ENCODE measurements at regions not wholly inside any gene's neighbourhood (a gene's known extent, or its start where the extent isn't known, plus 50 kb on each side); places are given as distances from the start of the nearest gene placed in this dataset.

- DNase-seq (no peak), ATAC-seq (no peak)
- intact Hi-C loops (cut with DNase I, micrococcal nuclease) = no loop called here
Measured at GRCh38 chr9:103681435-103681834, 412.7 kb upstream of the SMC2 start.

DNA sequence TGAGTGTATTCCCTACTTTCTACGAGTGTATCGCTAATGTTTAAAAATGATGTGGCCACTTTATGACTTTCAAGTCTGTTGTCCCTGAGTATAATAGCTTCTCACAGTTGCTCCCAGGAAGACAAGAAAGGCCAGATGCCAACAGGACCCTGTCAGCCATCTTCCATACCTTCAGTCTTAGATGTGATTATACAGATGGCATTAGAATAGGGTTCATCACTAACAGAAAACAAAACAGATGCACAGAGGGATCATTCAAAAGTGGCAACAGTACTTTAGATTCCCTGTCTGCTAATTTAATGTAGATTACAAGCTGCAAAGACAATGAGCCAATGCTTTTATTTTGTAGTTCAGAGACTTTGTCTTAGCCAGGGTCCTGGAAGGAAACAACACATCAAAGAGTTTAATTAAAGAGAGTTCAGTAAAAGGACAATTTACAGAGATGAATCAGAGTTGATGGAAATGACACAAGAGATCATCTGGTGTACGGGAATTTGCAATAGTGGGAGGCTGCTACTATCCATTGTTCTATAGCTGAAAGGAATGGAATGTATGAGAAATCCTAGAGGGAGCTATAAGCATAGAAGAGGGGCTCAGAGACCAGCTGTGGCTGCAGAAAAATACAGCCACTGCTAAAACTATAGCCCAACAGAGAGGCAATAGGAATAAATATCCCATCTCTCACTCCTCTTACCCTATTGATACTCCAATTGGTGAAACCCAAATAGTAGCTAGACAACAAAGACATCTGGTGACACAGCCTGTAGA, 393.7 kb upstream of the SMC2 start:
- ATAC-seq (no peak), DNase-seq (no peak)
- intact Hi-C loops (cut with DNase I, micrococcal nuclease) = no loop called here

- intact Hi-C loops (cut with DNase I, micrococcal nuclease) = no loop called here
- no peak for DNase-seq
Measured at GRCh38 chr9:103702572-103702971, 391.5 kb upstream of the SMC2 start.

DNA sequence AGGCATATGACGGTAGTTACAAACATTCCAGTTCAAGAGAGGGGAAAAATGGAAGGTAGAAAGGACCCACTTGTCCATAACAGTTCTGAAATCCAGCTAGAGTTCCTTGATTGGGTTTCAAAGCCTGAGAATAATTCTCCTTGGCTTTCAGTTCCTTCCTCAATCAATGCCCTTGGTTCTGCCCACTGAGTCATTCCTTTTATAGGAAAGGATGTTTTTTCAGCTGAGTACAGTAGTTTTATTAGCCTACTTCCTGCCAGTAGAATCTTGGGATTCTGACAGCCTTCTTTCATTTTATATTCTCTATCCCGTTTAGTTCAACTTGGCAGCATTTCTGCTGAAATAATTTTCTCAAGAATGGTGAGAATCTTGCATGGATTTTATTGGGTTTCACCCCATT, 386.9 kb upstream of the SMC2 start:
- no peak for ATAC-seq
- DNase-seq = no peak
- intact Hi-C loops (cut with DNase I, micrococcal nuclease) = no loop called here

More at GRCh38 chr9:103702572-103702971, 391.5 kb upstream of the SMC2 start:
- no peak for ATAC-seq

DNA sequence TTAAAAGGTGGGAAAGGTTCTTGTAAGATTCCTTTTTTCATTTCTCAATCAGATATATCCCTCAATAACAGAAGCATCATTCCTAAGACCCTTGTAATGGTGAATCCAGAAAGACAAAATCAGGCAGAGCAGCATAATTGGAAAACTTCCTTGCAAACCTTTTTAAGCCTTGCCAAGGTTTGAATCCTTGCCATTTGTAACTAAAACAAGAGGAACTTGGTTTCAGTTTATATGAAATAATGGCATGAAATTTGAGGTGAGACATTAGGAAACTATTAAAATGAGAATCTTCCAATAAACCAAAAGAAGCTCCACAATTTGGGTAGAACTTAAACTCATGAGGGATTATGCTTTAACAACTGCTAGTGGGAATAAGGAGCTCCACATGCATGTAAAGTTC, 384.7 kb upstream of the SMC2 start:
- no peak for ATAC-seq
- intact Hi-C loops (cut with DNase I, micrococcal nuclease) = no loop called here
- no peak for DNase-seq

- ATAC-seq (no peak), DNase-seq (no peak)
- intact Hi-C loops (cut with DNase I, micrococcal nuclease) = no loop called here
Measured at GRCh38 chr9:103713631-103714030, 380.5 kb upstream of the SMC2 start.

DNA sequence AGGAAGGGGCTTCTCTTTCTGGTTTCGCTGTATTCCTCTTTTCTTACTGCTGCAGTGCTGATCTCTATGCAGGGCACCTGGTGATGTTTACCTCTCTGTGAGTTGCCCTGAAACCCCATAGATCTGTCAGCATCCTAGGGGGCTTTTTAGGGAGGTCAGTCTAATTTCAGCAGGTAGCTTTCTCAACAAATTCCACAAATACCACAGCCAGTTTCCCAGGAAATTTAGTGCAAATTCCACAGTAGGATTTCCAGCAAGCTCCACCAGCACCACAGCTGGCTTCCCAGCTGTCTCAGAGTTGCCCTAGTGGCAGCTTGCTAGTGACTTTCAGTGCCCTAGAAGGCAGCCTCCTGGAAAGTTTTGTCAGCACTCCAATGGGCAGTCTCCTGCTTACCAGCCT, 379.1 kb upstream of the SMC2 start:
- ATAC-seq (no peak), DNase-seq (no peak)
- intact Hi-C loops (cut with DNase I, micrococcal nuclease) = no loop called here

DNA sequence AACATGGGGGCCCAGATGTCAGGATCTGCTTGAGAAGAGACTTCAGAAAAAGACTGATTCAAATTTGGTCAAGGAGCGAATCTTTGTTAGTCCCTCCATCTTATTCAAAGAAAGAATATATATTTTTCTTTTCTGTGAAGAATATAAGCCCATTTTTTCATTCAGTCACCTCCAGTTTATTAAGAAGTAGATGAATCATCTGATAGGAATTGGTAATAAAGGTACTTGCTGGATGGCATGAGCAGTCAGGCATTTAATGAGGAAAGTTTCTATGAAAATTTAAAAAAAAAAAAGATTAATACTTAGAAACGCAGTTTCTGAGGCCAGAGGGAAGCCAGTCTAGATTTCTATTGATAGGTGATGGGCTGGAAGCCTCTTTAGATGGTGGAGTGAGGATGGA, 373.1 kb upstream of the SMC2 start:
- ATAC-seq (no peak), DNase-seq (no peak)
- intact Hi-C loops (cut with DNase I, micrococcal nuclease) = no loop called here

GRCh38 chr9:103730866-103731265, 363.2 kb upstream of the SMC2 start:
- DNase-seq (no peak), ATAC-seq (no peak)
- intact Hi-C loops (cut with DNase I, micrococcal nuclease) = no loop called here

DNA sequence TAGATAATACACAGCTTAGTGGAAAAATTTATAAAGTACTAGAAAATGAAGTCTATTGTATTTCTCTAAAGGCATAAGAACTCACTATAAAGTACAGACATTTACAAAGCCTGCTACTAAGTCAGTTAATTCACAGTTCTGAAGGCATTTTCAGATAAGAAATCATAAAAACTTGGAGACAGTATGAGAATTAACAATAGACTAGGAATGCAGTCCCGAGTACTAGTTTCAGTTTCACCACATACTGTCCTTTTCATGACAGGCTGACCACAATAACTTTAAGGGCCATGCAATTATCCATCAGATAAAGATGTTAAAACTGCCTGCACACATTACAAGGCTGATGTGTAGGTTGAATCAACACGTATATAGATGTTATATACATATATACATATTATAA, 362.6 kb upstream of the SMC2 start:
- no peak for DNase-seq
- ATAC-seq = no peak
- intact Hi-C loops (cut with DNase I, micrococcal nuclease) = no loop called here

DNA sequence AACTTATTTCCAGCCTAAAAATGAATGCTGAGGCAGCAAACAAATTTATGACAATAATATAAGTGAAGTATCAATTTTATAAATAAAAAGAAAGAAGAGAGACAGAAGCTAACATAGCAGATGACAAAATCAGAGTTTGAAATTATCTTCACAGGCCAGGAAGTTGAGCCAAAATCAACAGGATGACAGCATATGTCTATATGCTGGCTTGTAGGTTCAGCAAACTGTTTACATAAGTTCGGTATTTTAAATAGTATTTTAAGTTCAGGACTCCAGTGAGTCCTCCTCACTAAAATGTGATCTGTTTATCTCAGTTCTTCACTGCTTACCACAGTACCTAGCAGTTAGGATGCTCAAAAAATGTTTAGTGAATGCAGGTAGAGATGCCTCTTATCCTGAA, 359.6 kb upstream of the SMC2 start:
- ATAC-seq = no peak
- intact Hi-C loops (cut with DNase I, micrococcal nuclease) = no loop called here
- no peak for DNase-seq

DNA sequence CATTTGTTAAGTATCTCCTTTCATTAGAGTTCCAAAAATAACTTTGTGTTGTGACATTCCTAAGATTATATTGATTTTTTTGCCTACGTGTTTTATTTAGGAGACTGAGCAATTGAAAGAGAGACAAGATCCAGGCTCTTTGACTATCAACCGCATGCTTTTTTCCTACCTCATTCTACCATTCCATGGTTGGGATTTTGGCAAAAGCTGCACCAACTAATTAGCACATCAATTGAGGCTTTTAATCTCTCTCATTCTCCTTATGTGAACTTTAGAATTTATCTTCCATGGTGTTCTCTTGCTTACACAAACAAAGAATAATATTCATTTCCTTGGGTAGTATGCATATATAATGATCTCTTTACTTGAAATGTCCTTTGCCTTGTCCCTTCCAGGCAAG, 338.7 kb upstream of the SMC2 start:
- ATAC-seq = no peak
- intact Hi-C loops (cut with DNase I, micrococcal nuclease) = no loop called here
- no peak for DNase-seq

DNA sequence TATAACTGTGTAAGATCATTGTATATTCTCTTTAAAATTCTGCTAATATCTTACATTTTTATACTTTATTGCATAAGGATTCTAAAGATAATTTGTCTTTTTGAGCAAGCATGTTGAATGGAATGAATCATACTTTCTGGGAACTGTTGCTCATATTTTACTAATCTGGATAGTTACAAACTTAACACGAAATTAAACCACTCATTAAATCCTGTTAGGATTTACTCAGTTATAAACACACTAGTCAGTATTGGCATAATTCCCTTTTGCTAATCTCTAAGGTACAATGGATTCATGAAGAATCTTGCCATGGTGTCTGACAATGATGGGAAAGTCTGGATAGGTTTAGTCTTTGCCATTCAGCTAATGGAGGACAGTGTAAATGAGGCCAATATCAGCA, 338.1 kb upstream of the SMC2 start:
- DNase-seq = no peak
- intact Hi-C loops (cut with DNase I, micrococcal nuclease) = no loop called here
- ATAC-seq = no peak

DNA sequence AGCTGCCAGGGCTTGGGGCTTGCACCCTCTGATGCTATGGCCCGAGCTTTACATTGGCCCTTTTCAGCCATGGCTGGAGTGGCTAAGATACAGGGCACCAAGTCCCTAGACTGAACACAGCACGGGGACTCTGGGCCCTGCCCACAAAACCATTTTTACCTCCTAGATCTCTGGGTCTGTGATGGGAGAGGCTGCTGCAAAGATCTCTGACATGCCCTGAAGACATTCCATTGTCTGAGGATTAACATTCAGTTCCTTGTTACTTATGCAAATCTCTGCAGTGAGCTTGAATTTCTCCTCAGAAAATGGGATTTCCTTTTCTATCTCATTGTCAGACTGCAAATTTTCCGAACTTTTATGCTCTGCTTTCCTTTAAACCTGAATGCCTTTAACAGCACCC, 337.0 kb upstream of the SMC2 start:
- no peak for DNase-seq
- no peak for ATAC-seq

DNA sequence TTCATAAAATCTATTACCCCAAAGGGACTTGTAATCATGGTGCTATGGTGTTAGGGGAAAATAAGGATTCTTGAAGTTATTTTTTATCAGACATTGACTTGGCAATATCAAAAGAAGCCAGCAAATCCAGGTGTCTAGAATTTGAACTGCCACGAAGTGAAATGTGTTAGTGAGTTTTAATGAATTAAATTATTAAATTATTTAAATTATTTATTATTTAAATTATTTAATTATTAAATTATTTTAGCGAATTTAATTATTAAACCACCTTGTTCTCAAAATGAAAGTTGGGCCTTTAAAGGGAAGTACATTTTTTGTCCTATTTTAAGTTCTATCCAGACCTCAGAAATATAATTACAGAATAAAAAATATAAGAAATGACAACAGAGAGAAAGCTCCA, 332.6 kb upstream of the SMC2 start:
- DNase-seq (no peak), ATAC-seq (no peak)
- intact Hi-C loops (cut with DNase I, micrococcal nuclease) = no loop called here

More for the DNA sequence above, 337.0 kb upstream of the SMC2 start:
- intact Hi-C loops (cut with DNase I, micrococcal nuclease) = no loop called here

DNA sequence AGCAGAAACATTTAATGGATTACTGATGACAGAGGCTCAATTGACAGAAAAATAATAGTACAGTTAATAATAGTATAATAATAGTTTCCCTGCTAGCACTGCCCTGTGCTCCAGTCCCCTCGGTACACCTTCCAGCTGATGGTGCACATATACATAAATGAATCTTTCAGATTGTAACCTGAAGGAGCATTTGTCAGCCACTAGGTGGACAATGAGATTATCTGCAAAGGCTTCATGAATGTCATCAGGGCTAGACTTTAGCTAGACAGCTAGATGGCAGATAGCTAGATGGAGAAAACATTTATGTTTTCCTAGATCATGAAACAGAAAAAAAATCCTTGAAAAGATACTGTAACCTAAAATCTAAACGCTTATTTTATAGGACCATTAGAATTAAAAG, 304.4 kb upstream of the SMC2 start:
- ATAC-seq = peak; percentile 50
- intact Hi-C loops (cut with DNase I, micrococcal nuclease) = no loop called here
- DNase-seq = no peak

DNA sequence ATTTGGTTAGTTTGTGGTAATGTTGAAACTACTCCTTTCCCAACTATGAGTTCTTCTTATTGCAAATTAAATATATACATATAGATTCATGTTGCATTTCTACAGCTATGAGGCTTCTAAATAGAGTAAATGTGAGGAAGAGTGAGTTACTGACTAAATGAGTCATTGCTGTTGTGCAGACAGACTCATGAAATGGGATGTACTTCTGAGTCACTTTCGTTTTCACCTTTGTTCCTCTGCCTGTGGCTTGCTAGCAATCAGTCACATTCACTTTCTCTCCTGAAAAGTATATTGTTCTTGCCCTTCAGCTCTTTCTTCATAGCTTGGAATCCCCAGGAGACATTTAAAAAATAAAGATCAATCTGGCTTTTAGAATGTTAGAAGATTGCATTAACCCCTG, 295.5 kb upstream of the SMC2 start:
- ATAC-seq (no peak), DNase-seq (no peak)
- intact Hi-C loops (cut with DNase I, micrococcal nuclease) = no loop called here

DNA sequence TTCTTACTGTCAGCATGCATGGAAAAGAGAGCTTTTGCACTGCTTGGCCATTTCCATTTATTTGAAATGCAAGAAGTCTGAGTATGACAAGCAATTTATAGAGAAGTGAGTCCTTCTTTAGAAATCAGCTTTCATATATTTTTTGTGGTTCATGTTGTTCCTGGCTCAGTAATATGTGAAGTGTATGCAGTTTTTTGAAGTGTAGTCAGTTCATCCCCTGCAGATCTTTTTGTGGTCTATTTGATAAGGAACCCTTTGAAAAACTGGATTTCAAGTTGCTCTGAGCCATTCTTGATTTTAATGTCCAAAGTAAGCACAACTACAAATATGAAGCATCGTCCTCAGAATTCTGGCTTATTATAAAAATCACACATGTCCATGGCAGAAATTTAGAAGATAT, 294.1 kb upstream of the SMC2 start:
- ATAC-seq (no peak), DNase-seq (no peak)
- intact Hi-C loops (cut with DNase I, micrococcal nuclease) = no loop called here

DNA sequence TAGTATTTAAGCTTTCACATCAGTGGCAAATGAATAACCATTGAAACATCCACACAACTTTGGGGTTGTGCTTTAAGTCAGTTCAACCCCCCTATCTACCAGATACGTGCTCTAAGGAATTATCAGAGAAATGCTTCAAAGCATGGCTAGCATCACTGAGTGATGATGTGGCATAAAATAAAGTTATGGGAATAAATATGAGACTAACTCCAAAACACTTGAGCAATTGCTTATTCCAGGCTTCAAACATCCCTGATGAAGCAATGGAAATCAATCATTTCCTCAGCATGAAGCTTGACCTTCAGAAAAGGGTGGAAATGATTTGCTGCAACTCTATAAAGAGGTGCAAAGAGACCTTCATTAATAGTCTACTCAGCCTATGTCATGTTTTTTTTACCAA, 292.0 kb upstream of the SMC2 start:
- DNase-seq (no peak), ATAC-seq (no peak)
- intact Hi-C loops (cut with DNase I, micrococcal nuclease) = no loop called here

DNA sequence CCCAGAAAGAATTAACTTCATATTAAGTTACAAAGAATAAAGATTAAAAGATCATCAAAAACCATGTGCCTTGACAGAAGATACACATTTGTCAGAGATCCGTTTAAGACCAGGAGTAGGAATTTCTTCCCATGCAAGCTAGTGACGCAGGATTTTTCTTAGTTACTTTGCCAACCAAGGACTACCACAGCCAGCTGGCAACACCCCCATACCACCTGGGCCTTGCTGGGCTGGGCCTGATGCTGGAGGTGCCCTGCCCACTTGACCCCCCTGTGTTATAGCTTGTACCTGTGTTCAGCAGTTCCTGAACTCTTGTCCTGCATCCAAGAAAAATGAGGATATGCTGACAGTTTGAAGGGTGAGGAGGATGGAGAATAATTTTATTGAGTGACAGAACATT, 290.9 kb upstream of the SMC2 start:
- ATAC-seq (no peak), DNase-seq (no peak)
- intact Hi-C loops (cut with DNase I, micrococcal nuclease) = no loop called here

DNA sequence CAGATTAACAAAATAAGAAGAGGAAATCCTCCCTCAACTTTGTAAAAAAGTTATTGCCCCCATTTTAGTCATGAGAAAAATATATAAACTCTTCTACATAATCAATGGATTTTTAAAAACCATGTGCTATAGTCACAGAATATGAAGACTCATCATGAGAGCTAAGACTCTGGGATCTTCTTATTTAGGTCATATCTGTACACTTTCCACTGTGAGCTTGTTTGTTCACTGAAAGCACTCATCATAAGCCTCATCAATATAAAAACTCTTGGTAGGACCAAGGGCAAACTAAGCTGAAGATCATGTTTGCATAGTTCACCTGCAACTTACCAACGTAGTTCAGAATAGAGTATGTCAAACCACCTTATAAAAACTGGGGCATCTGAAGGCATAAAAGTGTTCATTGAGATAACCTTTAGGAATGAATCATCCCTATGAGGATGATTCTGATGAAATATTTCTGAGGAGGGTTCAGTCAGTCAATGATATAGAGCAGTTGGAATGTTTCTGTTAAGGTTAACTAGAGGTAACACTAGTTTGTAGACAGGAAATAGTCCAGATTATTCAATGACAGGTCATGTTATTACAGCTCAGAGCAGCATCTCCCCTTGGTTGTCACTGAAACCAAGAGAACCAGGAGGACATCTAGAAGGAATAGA, 289.9 kb upstream of the SMC2 start:
- intact Hi-C loops (cut with DNase I, micrococcal nuclease) = no loop called here
- ATAC-seq = no peak
- DNase-seq = no peak
